ENCODE measurements at regions not wholly inside any gene's neighbourhood (a gene's known extent, or its start where the extent isn't known, plus 50 kb on each side); places are given as distances from the start of the nearest gene placed in this dataset.

DNA sequence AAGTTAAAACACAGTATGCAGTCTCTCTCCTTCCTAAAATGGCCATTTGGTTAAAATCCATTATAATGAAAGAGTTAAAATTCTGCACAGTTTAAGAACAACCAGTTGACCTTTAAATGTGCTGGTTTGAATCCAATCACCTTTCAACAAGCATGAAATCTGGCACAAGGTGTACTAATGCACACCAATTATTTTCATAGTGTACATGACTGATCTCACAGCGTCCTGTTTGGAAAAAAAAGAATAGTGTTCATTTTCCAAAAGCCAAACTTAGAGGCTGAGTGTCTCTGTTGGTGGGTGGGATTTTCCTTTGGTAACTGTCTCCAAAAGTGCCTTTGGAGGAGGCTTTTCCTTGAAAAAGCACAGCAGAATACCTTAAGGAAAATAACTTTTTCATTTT, 180.6 kb downstream of the DEPDC1B start:
- Histone ChIP-seq H3K9ac (ENCODE audit: insufficient read depth in 1 of 2, low read length in 2 of 2) (no peak overlapping the region), H3K9me3 (ENCODE audit: control insufficient read depth in 4 of 4, insufficient read depth in 3 of 4, low read length in 3 of 4) (no peaks in the 10 kb centered on the region), H3K27me3 (ENCODE audit: control insufficient read depth in 3 of 3, insufficient read depth in 3 of 3, low read length in 2 of 3) (no peaks in the 10 kb centered on the region), H3K4me3 (no peak overlapping the region), H3K4me1 (ENCODE audit: control insufficient read depth in 5 of 5, insufficient read depth in 5 of 5, low read length in 5 of 5) (peaks cover 0 to 16% (median 0%) of the 10 kb centered on the region in 5 donors), H3K36me3 (ENCODE audit: control insufficient read depth in 4 of 4, insufficient read depth in 4 of 4, low read length in 4 of 4) (no peaks in the 10 kb centered on the region), H3K27ac (ENCODE audit: low read depth in 1 of 2, low read length in 1 of 2) (no peak overlapping the region)
- TF ChIP-seq, protein P1, sequence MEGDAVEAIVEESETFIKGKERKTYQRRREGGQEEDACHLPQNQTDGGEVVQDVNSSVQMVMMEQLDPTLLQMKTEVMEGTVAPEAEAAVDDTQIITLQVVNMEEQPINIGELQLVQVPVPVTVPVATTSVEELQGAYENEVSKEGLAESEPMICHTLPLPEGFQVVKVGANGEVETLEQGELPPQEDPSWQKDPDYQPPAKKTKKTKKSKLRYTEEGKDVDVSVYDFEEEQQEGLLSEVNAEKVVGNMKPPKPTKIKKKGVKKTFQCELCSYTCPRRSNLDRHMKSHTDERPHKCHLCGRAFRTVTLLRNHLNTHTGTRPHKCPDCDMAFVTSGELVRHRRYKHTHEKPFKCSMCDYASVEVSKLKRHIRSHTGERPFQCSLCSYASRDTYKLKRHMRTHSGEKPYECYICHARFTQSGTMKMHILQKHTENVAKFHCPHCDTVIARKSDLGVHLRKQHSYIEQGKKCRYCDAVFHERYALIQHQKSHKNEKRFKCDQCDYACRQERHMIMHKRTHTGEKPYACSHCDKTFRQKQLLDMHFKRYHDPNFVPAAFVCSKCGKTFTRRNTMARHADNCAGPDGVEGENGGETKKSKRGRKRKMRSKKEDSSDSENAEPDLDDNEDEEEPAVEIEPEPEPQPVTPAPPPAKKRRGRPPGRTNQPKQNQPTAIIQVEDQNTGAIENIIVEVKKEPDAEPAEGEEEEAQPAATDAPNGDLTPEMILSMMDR (IDR thresholded peaks at IDR 0.05; ENCODE audit: control extremely low read depth, extremely low read depth), result no peak
- ATAC-seq (ENCODE audit: insufficient read depth, low FRiP score) (no peak), DNase-seq (no peak)
- 48 to 74% methylated on average over 1 of the region's 1 CpG for WGBS, 2 donors

DNA sequence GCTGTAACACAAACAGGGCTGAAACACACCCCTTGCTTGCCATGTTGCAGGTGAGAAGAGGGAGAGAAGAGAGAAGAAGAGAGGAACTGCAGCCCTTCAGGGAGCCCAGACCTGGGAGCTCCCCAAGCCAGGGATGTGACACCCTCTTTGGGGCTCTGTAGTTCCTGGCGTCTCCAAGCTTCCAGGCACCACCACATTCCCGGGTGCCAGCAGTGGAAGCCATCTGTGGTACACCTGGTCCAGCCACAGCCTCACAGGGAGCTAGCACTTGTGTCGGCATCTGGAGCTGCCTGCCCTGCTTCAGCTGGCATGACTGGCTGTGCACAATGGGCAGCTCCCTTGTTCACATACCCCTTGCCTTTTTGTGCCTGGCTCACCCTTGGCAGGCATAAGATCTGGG, 182.1 kb downstream of the DEPDC1B start:
- WGBS, 2 donors, result 96 to 98% methylated on average over 3 of the region's 3 CpGs
- Histone ChIP-seq H3K27me3 (ENCODE audit: control insufficient read depth in 3 of 3, insufficient read depth in 3 of 3, low read length in 2 of 3) (no peaks in the 10 kb centered on the region), H3K27ac (ENCODE audit: low read depth in 1 of 2, low read length in 1 of 2) (no peak overlapping the region), H3K9ac (ENCODE audit: insufficient read depth in 1 of 2, low read length in 2 of 2) (no peak overlapping the region), H3K36me3 (ENCODE audit: control insufficient read depth in 4 of 4, insufficient read depth in 4 of 4, low read length in 4 of 4) (no peaks in the 10 kb centered on the region), H3K9me3 (ENCODE audit: control insufficient read depth in 4 of 4, insufficient read depth in 3 of 4, low read length in 3 of 4) (no peaks in the 10 kb centered on the region), H3K4me3 (no peak overlapping the region), H3K4me1 (ENCODE audit: control insufficient read depth in 5 of 5, insufficient read depth in 5 of 5, low read length in 5 of 5) (peaks cover 0 to 16% (median 0%) of the 10 kb centered on the region in 5 donors)
- no peak for DNase-seq
- no peak for ATAC-seq (ENCODE audit: insufficient read depth, low FRiP score)
- TF ChIP-seq, protein P1 (IDR thresholded peaks at IDR 0.05; ENCODE audit: control extremely low read depth, extremely low read depth), result no peak

DNA sequence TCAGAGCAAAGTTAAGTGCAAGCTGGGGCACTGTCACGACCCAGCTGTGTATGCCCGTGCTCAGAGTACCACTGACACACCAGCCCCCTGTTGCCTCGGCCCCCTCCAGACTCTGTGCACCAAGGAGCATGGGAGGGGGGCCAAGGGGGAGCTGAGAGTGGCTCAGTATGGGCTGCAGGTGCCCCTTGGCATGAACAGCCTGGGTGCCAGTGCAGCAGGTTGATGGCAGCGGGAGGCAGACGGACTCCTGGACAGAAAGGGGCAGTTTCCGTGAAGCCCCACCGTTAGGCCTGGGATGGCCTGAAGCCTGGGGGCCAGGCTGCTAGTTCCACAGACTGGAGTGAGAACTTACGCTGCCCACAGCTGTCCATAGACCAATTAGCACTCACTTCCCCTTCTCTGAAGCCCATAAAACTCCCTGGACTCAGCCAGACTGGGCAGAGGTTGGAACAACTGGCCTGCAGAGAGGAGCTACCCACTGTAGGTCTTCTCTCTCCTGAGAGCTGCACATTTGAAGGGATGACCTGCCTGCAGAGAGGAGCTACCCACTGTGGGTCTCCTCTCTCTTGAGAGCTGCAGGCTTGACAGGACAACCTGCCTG, 182.8 kb downstream of the DEPDC1B start:
- Histone ChIP-seq H3K27ac (ENCODE audit: low read depth in 1 of 2, low read length in 1 of 2) (no peak overlapping the region), H3K4me3 (no peak overlapping the region), H3K9me3 (ENCODE audit: control insufficient read depth in 4 of 4, insufficient read depth in 3 of 4, low read length in 3 of 4) (no peaks in the 10 kb centered on the region), H3K4me1 (ENCODE audit: control insufficient read depth in 5 of 5, insufficient read depth in 5 of 5, low read length in 5 of 5) (peaks cover 0 to 16% (median 0%) of the 10 kb centered on the region in 5 donors), H3K9ac (ENCODE audit: insufficient read depth in 1 of 2, low read length in 2 of 2) (no peak overlapping the region), H3K27me3 (ENCODE audit: control insufficient read depth in 3 of 3, insufficient read depth in 3 of 3, low read length in 2 of 3) (no peaks in the 10 kb centered on the region), H3K36me3 (ENCODE audit: control insufficient read depth in 4 of 4, insufficient read depth in 4 of 4, low read length in 4 of 4) (no peaks in the 10 kb centered on the region)
- TF ChIP-seq, protein P1 (IDR thresholded peaks at IDR 0.05; ENCODE audit: control extremely low read depth, extremely low read depth), result no peak
- DNase-seq, result no peak
- ATAC-seq (ENCODE audit: insufficient read depth, low FRiP score), result no peak
- 84 to 90% methylated on average over 8 of the region's 8 CpGs for WGBS, 2 donors

DNA sequence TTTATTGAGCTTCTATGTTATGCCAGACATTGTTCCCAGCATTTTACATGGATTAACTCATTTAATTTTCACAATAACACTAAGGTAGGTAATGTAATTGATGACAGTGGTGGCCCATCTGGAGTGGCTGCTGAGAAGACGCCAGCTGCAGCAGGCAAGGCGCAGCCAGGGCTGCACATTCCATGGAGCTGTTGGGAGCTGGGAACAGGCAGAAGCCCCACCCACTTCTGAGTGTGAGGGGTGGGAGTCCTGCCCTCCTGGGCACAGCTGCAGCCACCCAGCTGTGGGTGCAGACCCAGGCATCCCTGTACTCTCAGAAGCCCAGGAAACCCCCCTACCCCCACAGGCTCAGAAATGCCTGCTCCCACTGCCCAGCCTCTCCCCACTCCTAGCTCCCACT, 183.3 kb downstream of the DEPDC1B start:
- H3K9me3 ChIP-seq (ENCODE audit: control insufficient read depth in 4 of 4, insufficient read depth in 3 of 4, low read length in 3 of 4), result no peaks in the 10 kb centered on the region
- ATAC-seq (ENCODE audit: insufficient read depth, low FRiP score) (no peak), DNase-seq (no peak)
- H3K4me3 ChIP-seq, result no peak overlapping the region
- peaks cover 0 to 13% (median 0%) of the 10 kb centered on the region in 5 donors for H3K4me1 ChIP-seq (ENCODE audit: control insufficient read depth in 5 of 5, insufficient read depth in 5 of 5, low read length in 5 of 5)
- H3K27me3 ChIP-seq (ENCODE audit: control insufficient read depth in 3 of 3, insufficient read depth in 3 of 3, low read length in 2 of 3), result no peaks in the 10 kb centered on the region
- 76 to 91% methylated on average over 2 of the region's 2 CpGs for WGBS, 2 donors
- no peak overlapping the region for H3K9ac ChIP-seq (ENCODE audit: insufficient read depth in 1 of 2, low read length in 2 of 2)
- no peaks in the 10 kb centered on the region for H3K36me3 ChIP-seq (ENCODE audit: control insufficient read depth in 4 of 4, insufficient read depth in 4 of 4, low read length in 4 of 4)
- no peak overlapping the region for H3K27ac ChIP-seq (ENCODE audit: low read depth in 1 of 2, low read length in 1 of 2)
- TF ChIP-seq, protein P1 (IDR thresholded peaks at IDR 0.05; ENCODE audit: control extremely low read depth, extremely low read depth), result no peak

All from lung (tissue), 11 donors.